Mesendoderm (in vitro differentiated cells): ENCODE measurements at regions not wholly inside any gene's neighbourhood (a gene's known extent, or its start where the extent isn't known, plus 50 kb on each side); places are given as distances from the start of the nearest gene placed in this dataset.

Experiments
- DNase-seq: peaks from one replicate; pipeline ENCODE4 v3.0.0; 2013
- H2AK5ac ChIP-seq: 2 replicates; pipeline ENCODE4 v1.6.1; 2013; ENCODE audit warnings: low read length, inconsistent platforms
- H2BK120ac ChIP-seq: 2 replicates; pipeline ENCODE4 v1.6.1; 2013; ENCODE audit warnings: low read depth, mild to moderate bottlenecking, low read length, moderate library complexity, mixed read lengths
- H2BK15ac ChIP-seq: replicated peaks from 2 replicates; pipeline ENCODE4 v1.6.1; 2013; ENCODE audit warnings: low read depth, mild to moderate bottlenecking, moderate library complexity
- H2BK5ac ChIP-seq: 2 replicates; pipeline ENCODE4 v1.6.1; 2013; ENCODE audit warnings: low read length, inconsistent platforms
- H3K18ac ChIP-seq: 2 replicates; pipeline ENCODE4 v1.6.1; 2013; ENCODE audit warnings: mild to moderate bottlenecking, low read length, mixed read lengths
- H3K23ac ChIP-seq: one replicate; pipeline ENCODE4 v1.6.1; 2013; ENCODE audit warnings: low read length
- H3K27ac ChIP-seq: 2 replicates; pipeline ENCODE4 v1.5.1; 2013; ENCODE audit warnings: low read depth, mild to moderate bottlenecking, inconsistent platforms, low read length, moderate library complexity
- H3K27me3 ChIP-seq: 2 replicates; pipeline ENCODE4 v1.6.1; 2013; ENCODE audit warnings: low read length, control low read depth, mild to moderate bottlenecking, inconsistent platforms; ENCODE audit not compliant: insufficient read depth, poor library complexity
- H3K36me3 ChIP-seq: 2 replicates; pipeline ENCODE4 v1.6.1; 2013; ENCODE audit warnings: low read length, inconsistent platforms; ENCODE audit not compliant: control insufficient read depth, insufficient read depth
- H3K4ac ChIP-seq: one replicate; pipeline ENCODE4 v1.6.1; 2013; ENCODE audit warnings: low read depth, mild to moderate bottlenecking, low read length, moderate library complexity
- H3K4me1 ChIP-seq: 2 replicates; pipeline ENCODE4 v1.6.1; 2013; ENCODE audit warnings: low read depth, low read length, inconsistent platforms; ENCODE audit not compliant: control insufficient read depth
- H3K4me2 ChIP-seq: 2 replicates; pipeline ENCODE4 v1.6.1; 2013; ENCODE audit warnings: low read length
- H3K4me3 ChIP-seq: 2 replicates; pipeline ENCODE4 v1.5.1; 2013; ENCODE audit warnings: mild to moderate bottlenecking, low read length
- H3K56ac ChIP-seq: one replicate; pipeline ENCODE4 v1.6.1; 2013; ENCODE audit warnings: low read length
- H3K79me1 ChIP-seq: 2 replicates; pipeline ENCODE4 v1.6.1; 2013; ENCODE audit warnings: low read length, inconsistent platforms
- H3K79me2 ChIP-seq: 2 replicates; pipeline ENCODE4 v1.6.1; 2013; ENCODE audit warnings: mild to moderate bottlenecking, low read length; ENCODE audit not compliant: control insufficient read depth, insufficient read depth
- H3K9ac ChIP-seq: 2 replicates; pipeline ENCODE4 v1.6.1; 2013; ENCODE audit warnings: low read length, inconsistent platforms
- H4K5ac ChIP-seq: one replicate; pipeline ENCODE4 v1.6.1; 2013; ENCODE audit warnings: low read length
- H4K8ac ChIP-seq: one replicate; pipeline ENCODE4 v1.6.1; 2013; ENCODE audit warnings: low read depth, mild to moderate bottlenecking, control low read depth, low read length, moderate library complexity
- WGBS: extraction: QIAGEN DNeasy Blood & Tissue Kit; methylation state at CpG from one replicate; pipeline ENCODE4 v1.1.7; 2013; ENCODE audit warnings: low lambda C conversion rate, missing lambda C conversion rate; ENCODE audit not compliant: insufficient coverage; ENCODE audit errors: extremely low coverage; 5-methylcytosine and 5-hydroxymethylcytosine counted together

GRCh38 chr2:102939207-102939606 lies 177.4 kb downstream of the TMEM182 start:
- no peak overlapping the region for H3K9ac ChIP-seq
- H3K79me2 ChIP-seq: no peaks in the 10 kb centered on the region
- WGBS: no CpG with 5 or more reads among the region's 1 CpG
- no peak overlapping the region for H3K56ac ChIP-seq
- H2AK5ac ChIP-seq: no peak overlapping the region
- H3K4ac ChIP-seq: no peak overlapping the region
- no peak overlapping the region for H3K27ac ChIP-seq
- H3K4me1 ChIP-seq: no peaks in the 10 kb centered on the region
- no peak overlapping the region for H2BK15ac ChIP-seq
- DNase-seq: no peak
- no peak overlapping the region for H2BK5ac ChIP-seq
- H3K36me3 ChIP-seq: no peaks in the 10 kb centered on the region
- no peak overlapping the region for H3K23ac ChIP-seq
- H4K8ac ChIP-seq: no peak overlapping the region
- H2BK120ac ChIP-seq: no peak overlapping the region
- no peak overlapping the region for H3K4me3 ChIP-seq
- no peaks in the 10 kb centered on the region for H3K79me1 ChIP-seq
- no peak overlapping the region for H3K4me2 ChIP-seq
- H3K18ac ChIP-seq: no peak overlapping the region
- H3K27me3 ChIP-seq: no peaks in the 10 kb centered on the region
- H4K5ac ChIP-seq: no peak overlapping the region

GRCh38 chr2:102940684-102941083 lies 178.9 kb downstream of the TMEM182 start:
- no peak for DNase-seq
- Histone ChIP-seq H3K27ac (no peak overlapping the region), H4K8ac (no peak overlapping the region), H3K9ac (no peak overlapping the region), H2BK5ac (no peak overlapping the region), H3K23ac (no peak overlapping the region), H3K56ac (no peak overlapping the region), H2AK5ac (no peak overlapping the region), H2BK120ac (no peak overlapping the region), H3K79me1 (no peaks in the 10 kb centered on the region), H2BK15ac (no peak overlapping the region), H3K18ac (no peak overlapping the region), H4K5ac (no peak overlapping the region), H3K79me2 (no peaks in the 10 kb centered on the region), H3K4me1 (no peaks in the 10 kb centered on the region), H3K27me3 (no peaks in the 10 kb centered on the region), H3K4me3 (no peak overlapping the region), H3K4me2 (no peak overlapping the region), H3K4ac (no peak overlapping the region), H3K36me3 (no peaks in the 10 kb centered on the region)
- WGBS: no CpG with 5 or more reads among the region's 3 CpGs

- Histone ChIP-seq H3K56ac (no peak overlapping the region), H3K4me1 (no peaks in the 10 kb centered on the region), H2BK5ac (no peak overlapping the region), H4K8ac (no peak overlapping the region), H3K4me3 (no peak overlapping the region), H3K27me3 (no peaks in the 10 kb centered on the region), H3K4me2 (no peak overlapping the region), H3K79me2 (no peaks in the 10 kb centered on the region), H3K36me3 (no peaks in the 10 kb centered on the region), H3K4ac (no peak overlapping the region), H3K23ac (no peak overlapping the region), H2AK5ac (no peak overlapping the region), H2BK15ac (no peak overlapping the region), H3K27ac (no peak overlapping the region), H3K9ac (no peak overlapping the region), H2BK120ac (no peak overlapping the region), H4K5ac (no peak overlapping the region), H3K18ac (no peak overlapping the region), H3K79me1 (no peaks in the 10 kb centered on the region)
- no CpG with 5 or more reads among the region's 3 CpGs for WGBS
- no peak for DNase-seq
Measured at GRCh38 chr2:102942107-102942506, 180.3 kb downstream of the TMEM182 start.

- no peak overlapping the region for H3K4me3 ChIP-seq
- no peak overlapping the region for H3K9ac ChIP-seq
- no peaks in the 10 kb centered on the region for H3K79me1 ChIP-seq
- no peak overlapping the region for H2BK120ac ChIP-seq
- H3K27ac ChIP-seq: no peak overlapping the region
- H3K4me2 ChIP-seq: no peak overlapping the region
- no peaks in the 10 kb centered on the region for H3K4me1 ChIP-seq
- no peaks in the 10 kb centered on the region for H3K36me3 ChIP-seq
- no peak overlapping the region for H2AK5ac ChIP-seq
- H3K23ac ChIP-seq: no peak overlapping the region
- no peak overlapping the region for H4K8ac ChIP-seq
- no peaks in the 10 kb centered on the region for H3K27me3 ChIP-seq
- H3K56ac ChIP-seq: no peak overlapping the region
- H3K79me2 ChIP-seq: no peaks in the 10 kb centered on the region
- whole genome bisulfite sequencing: no CpG with 5 or more reads among the region's 2 CpGs
- no peak overlapping the region for H2BK15ac ChIP-seq
- H2BK5ac ChIP-seq: no peak overlapping the region
- no peak overlapping the region for H3K4ac ChIP-seq
- no peak overlapping the region for H3K18ac ChIP-seq
- H4K5ac ChIP-seq: no peak overlapping the region
- DNase-seq: no peak
Measured at GRCh38 chr2:102943251-102943650, 181.4 kb downstream of the TMEM182 start.

- Histone ChIP-seq H3K4me1 (no peaks in the 10 kb centered on the region), H3K56ac (no peak overlapping the region), H3K36me3 (no peaks in the 10 kb centered on the region), H3K27ac (no peak overlapping the region), H3K27me3 (no peaks in the 10 kb centered on the region), H3K23ac (no peak overlapping the region), H3K4me3 (no peak overlapping the region), H3K9ac (no peak overlapping the region), H2BK120ac (no peak overlapping the region), H2AK5ac (no peak overlapping the region), H2BK5ac (no peak overlapping the region), H3K4ac (no peak overlapping the region), H3K79me1 (no peaks in the 10 kb centered on the region), H3K18ac (no peak overlapping the region), H3K4me2 (no peak overlapping the region), H2BK15ac (no peak overlapping the region), H4K8ac (no peak overlapping the region), H3K79me2 (no peaks in the 10 kb centered on the region), H4K5ac (no peak overlapping the region)
- no CpG with 5 or more reads among the region's 3 CpGs for WGBS
- no peak for DNase-seq
Measured at GRCh38 chr2:102950371-102950946, 188.6 kb downstream of the TMEM182 start.

- Histone ChIP-seq H2BK5ac (no peak overlapping the region), H2AK5ac (no peak overlapping the region), H2BK120ac (no peak overlapping the region), H3K4me2 (no peak overlapping the region), H3K79me2 (no peaks in the 10 kb centered on the region), H3K27me3 (no peaks in the 10 kb centered on the region), H3K4me3 (no peak overlapping the region), H3K4ac (no peak overlapping the region), H3K36me3 (no peaks in the 10 kb centered on the region), H3K23ac (no peak overlapping the region), H4K5ac (no peak overlapping the region), H3K27ac (no peak overlapping the region), H2BK15ac (no peak overlapping the region), H3K79me1 (no peaks in the 10 kb centered on the region), H3K9ac (no peak overlapping the region), H3K4me1 (no peaks in the 10 kb centered on the region), H4K8ac (no peak overlapping the region), H3K56ac (no peak overlapping the region), H3K18ac (no peak overlapping the region)
- WGBS: no CpG with 5 or more reads among the region's 3 CpGs
- DNase-seq: no peak
Measured at GRCh38 chr2:102951249-102951648, 189.4 kb downstream of the TMEM182 start.
